ENCODE measurements at regions not wholly inside any gene's neighbourhood (a gene's known extent, or its start where the extent isn't known, plus 50 kb on each side); places are given as distances from the start of the nearest gene placed in this dataset.
"Not testable (repeated sequence)": the region's sequence is repeated elsewhere in the genome, so short reads cannot be mapped to it uniquely, and the experiment has no call there.

DNA sequence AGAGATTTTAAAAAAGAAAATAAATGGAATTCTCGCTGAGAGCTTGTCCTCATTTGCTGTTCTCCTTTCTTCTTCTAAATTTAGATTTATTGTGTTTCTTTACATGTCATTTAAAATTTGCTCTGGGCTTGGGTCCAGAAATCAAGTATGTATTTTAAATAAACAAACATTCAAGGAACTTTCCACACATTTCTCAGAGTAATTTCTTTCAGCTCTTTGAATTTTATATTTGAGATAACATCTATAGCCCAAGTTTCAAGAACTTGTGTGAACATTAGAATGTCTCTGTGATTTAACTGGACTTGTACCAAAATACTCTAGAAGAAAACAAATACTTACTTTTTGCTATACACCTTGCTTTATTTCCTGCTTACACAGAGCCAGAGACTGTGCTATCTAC is 192.3 kb downstream of the TMEM200A start:
- DNase-seq: no peak

DNA sequence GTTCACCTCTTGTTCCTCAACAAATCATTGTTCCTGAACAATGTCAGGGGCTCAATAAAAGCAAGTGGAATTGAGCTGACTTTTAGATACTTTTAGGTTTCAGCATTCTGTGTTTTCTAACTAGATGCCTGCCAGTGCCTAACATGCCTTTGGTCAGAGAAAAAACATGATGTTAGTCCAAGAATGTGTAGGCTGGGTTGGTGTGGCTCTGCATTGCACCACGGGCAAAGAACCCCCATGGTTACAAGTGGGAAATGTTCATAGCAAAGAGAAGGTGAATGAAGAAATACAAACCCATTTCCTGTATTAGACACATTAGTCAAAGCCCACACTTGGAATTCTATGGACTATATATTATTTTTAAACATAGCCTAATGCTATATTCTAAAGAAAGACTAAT is 193.3 kb downstream of the TMEM200A start:
- DNase-seq: no peak

DNA sequence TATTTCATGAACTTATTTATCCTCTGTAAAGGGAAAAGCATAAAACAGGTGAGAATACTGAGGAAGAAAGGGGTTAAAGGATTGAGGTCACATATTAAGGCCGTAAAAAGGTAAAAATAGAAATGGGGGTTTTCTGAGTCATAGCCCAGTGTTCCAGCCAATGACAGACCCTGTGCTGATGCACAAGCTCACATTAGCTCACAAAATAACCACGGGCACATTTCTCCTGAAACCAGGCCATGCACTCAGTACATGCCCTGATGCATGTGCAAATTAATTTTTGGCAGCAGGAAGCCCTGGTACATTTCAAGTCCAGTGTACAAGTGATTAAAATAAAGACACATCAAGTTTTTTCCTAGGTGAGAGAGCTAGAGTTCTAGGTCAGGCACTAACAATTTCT is 194.4 kb downstream of the TMEM200A start:
- no peak for DNase-seq

DNA sequence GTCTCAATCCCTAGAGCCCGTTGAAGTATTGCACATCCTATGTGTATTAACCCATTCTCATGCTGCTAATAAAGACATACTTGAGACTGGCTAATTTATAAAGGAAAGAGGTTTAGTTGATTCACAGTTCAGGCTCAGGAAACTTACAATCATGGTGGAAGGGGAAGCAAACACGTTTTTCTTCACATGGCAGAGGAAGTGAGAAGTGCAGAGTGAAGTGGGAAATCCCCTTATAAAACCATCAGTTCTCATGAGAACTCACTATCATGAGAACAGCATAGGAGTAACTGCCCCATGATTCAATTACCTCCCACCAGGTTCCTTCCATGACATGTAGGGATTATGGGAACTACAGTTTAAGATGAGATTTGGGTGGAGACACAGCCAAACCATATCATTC is 195.3 kb downstream of the TMEM200A start:
- DNase-seq: not testable (repeated sequence)

DNA sequence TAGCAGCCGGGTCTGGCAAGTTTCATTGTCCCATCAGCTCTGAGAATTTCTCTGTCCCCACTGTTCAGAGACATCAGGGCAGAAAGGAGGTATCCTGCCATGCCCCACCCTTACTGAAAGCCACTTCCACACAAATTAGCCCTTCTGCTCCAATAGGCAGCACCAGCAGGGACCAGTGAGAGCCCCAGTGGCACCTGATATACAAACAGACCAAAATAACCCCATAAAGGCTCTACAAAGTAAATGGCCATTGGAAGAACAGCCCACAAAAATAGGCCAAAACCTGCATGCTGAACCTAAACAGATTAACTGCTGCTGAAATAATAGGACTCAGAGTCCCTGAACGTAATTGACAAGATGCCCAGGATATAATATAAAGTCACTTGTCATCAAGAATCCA is 199.9 kb downstream of the TMEM200A start:
- no peak for DNase-seq

DNA sequence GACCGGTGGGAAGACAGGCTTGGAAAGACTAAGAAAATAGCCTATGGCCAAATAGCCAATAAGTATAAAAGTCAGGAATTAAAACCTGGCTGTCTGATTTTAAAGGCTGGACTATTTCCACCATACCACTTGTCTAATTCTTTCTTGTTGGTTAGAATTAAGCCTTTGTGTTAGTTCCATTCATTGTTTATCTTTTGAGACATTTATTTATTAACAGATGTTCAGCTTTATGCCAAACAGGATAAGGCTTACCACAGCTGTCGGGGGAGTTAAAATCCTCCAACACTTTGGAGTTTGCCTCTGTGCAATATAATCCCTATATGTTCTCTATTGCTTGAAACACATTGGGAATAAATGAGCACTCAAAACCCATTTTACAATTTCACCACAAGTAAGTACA is 208.3 kb downstream of the TMEM200A start:
- DNase-seq: no peak

DNA sequence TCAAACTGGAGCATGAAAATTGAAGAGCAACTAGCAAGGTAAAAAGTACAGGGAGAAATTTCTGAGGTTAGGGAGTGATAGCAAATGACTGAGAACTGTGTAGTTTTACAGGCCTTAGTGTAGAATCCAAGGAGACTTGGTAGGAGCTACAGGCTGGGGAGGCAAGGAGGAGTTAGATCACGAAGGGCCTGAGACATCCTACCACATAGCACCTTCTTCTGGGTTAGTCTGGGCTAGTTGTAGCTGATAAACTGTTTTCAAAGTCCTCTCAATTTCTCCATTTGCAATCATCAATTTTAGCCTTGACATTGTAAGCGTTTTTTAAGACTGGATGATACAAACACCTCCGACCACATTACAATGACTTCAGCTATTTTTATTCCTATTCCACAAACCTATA is 209.7 kb downstream of the TMEM200A start:
- DNase-seq: no peak

DNA sequence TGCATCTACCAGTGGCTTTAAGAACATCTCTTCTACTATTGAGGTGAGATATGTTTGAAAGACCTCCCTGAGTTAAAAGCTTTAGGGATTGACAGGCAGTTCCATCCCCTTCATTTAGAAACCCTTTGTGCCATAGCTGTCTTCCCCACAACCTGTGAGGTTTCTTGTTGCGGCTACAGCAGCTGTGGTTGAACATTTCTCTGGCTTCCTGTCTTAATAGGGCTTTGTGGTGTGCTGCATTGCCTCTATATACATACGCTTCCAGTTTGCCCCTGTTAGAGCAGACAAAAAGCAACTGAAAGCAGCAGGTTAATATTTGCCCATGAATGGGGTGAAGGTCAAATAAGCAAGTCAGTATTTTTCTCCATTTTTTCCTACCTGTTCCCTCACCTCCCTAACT is 210.2 kb downstream of the TMEM200A start:
- DNase-seq: peak; percentile 28 to 37

DNA sequence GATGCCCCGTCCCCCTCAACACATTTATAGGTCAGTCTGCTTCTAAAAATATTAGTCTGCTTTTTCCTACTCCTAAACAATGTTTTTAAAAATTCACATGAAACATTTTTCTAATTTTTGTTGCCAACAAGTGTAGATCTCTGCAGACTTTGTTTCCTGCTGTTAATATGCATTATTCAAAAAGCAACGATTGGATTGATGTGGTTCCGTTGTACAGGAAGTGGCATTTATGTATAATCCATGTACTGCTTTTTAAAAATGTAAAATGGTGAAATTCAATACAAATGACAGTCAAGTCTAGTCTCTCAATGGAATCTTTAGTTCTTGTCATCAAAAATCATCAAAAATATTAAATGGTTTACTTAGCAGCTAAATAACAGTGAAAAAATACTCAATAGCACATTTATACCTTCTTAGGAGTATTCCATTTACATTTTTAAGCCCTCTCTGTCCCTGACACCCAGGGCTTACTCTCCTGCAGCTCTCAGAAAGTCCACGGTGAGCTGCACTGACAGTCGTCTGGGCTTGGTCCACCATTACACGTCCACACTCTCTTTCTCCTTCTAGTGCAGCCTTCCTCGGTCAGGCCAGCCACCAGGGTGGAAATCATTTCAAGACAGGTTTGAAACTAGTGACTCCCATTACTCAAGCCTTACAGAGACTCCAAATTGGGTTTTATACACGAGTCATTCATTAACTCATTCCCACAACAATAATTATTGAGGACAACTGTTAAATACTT is 211.5 kb downstream of the TMEM200A start:
- DNase-seq: no peak

DNA sequence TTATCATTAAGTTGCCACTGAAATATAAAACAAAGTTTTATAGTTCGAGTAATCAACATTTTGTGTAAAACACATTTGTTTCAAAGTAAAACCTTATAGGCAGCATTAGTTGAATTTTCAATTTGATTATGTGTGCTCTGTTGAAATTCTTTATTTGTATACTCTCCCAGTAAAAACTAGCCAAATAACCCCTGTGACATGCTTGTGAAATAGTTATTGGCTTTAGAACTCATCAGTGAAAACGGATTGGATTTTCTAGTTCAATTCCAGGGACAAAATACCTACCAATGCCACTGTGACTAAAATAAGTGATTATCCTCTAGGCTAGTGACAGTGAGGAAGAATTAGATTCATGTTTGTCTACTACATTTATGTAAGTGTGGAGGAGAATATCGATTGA is 212.9 kb downstream of the TMEM200A start:
- no peak for DNase-seq

DNA sequence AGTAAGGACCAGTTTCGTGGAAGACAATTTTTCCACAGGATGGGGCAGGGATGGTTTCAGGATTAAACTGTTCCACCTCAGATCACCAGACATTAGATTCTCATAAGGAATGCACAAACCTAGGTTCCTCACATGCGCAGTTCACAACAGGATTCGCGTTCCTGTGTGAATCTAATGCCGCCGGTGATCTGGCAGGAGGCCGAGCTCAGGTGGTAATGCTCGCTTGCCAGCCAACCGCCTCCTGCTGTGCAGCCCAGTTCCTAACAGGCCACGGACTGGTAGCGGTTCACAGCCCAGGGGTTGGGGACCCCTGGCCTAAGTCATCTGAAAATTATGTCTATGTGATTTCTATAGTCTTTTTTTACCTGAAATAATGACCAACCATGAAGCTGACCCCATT is 217.5 kb downstream of the TMEM200A start:
- DNase-seq: no peak

DNA sequence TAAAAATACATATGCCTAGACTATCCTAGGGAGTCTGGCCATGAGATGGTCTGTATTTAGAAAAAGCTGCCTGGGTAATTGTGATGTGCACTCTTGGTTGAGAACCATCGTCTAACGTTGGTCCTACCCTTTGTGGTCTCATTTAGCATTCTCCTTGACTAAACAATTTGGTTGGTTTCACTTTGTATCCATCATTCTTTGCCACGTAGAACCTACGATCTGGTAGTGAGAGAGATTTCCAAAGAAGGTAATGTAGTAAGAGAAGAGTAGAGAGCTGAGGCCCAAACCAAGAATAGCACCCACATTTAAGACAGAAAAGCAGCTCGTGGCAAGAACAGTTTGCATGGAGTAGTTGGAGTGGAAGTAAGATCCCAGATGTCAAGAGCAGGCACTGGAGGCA is 219.8 kb downstream of the TMEM200A start:
- DNase-seq: no peak

DNA sequence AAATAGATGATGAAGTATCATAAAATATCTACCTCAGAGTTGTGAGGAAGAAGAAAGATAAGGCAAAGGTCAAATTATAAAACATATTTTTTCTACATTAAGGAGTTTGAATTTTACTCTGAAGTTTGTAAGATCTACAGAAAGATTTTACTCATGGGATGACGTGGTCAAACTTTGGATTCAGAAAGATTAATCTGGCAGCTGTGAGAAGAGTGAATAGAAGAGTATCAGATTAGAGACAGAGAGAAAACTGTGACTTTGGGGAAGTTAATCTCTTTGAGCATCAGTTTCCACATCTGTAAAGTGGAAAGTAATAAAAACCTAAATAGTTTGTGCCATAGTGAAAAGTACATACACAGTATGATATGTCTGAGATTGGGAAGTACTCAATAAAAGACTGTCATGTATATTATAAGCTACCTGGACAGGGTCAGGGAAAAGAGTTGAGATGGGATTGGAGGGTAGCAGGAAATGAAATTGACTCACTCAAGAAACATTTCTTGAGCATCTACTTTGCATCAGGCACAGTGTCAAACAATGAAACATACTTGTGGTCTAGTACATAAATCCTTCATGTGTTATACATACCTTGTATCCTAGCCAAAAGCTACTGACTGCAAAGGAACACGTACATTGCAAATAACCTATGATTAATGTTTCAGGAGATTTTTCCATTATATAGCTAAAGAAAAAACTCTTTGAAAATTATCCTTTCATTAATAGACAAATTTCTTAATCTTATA is 222.1 kb downstream of the TMEM200A start:
- no peak for DNase-seq

DNA sequence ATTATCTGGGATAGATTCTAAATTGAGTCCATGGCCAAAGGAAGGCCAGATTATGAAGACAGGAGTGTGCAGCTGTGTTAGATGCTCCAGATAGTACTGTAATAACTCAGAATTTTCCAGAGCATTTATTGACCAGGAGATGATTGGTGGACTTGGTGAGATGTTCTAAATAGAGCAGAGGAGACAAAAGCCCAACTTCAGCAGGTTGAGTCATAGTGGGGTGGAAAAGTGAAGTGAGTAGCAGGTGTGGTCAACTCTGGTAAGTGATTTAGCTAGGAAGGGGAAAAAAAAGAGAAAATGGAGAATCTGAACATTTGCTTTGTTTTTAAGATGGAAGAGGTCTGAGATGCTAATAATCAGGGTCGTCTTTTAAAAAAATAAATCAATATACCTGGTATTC is 227.4 kb downstream of the TMEM200A start:
- no peak for DNase-seq

DNA sequence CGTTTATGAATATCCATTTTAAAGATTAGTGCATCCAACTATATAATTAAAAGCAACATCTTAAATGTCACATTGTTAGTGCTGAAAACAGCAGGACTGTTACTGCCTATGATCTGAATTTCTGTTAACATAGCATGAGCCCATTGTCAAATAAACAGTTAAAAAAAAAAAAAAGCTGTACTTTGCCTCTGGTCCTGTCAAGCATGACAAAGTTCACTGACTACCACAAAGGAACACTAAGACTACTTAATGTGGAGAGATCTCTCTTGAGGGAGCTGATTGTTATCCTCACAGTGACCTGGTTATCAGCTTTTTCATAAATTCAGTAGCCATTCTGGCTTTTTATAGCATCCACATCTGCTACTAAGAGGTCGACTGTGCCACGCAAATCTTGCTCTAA is 228.1 kb downstream of the TMEM200A start:
- no peak for DNase-seq

DNA sequence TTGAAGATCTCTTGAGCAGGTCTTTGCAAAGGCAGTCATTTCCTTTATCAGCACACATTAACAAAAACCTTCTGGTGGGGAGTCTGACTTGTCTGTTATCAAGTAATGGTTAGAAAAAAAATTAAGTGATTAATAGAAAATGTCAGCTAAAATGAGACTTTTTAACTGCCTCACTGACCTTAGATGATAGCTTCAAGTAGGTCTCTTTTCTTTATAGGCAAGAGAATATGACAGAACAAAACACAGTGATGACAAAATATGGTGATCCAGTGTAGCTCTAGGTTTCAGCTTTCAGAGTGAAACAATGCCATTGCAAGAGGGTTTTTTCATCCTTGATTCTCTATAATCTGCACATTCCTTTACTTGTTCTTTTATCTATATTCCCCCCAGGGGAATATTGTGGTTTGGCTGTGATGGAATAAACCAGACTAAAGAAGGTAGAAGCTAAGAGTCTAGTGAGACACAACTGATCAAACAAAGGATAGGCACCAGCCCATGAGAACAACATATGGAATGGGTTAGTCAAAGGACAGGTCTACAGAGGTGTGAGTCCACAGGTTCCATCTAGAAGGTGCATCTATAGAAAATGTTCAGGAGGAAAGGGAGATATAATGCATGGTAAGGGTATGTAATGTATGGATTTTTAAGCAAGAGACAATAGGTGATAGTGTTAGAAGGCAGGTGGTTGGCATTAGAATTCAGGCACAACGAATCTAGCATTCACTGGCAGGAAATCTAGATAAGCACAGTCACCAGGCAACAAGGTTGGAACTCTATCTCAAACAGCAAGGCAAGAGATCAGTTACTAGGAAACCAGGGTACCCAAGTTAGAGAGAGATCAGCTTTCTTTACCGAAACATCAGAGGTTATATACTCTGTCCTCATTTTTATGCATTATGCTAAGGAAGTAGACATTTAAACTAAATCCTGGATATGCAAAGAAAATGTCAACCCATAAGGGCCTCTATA is 228.9 kb upstream of the SMLR1 start:
- no peak for DNase-seq

DNA sequence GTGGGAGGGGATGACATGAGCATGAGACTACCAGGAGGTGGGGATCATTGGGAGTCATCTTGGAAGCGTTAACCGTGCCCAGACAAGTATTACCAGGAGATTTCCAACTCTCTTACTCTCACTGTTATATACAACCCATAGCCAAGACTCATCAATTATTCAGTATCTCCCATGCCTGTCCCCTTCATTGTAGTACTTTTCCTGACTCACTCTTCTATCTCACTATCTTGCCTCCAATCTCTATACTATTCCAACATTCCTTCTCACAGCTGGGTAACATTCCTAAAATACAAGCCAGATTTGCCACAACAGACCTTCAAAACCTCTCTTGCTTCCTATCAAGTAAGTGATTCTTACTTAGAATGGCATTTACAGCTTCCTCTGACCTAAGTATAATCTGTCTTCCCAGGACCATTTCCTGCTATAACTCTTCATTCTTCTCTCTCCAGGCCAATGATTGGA is 226.3 kb upstream of the SMLR1 start:
- DNase-seq: no peak

DNA sequence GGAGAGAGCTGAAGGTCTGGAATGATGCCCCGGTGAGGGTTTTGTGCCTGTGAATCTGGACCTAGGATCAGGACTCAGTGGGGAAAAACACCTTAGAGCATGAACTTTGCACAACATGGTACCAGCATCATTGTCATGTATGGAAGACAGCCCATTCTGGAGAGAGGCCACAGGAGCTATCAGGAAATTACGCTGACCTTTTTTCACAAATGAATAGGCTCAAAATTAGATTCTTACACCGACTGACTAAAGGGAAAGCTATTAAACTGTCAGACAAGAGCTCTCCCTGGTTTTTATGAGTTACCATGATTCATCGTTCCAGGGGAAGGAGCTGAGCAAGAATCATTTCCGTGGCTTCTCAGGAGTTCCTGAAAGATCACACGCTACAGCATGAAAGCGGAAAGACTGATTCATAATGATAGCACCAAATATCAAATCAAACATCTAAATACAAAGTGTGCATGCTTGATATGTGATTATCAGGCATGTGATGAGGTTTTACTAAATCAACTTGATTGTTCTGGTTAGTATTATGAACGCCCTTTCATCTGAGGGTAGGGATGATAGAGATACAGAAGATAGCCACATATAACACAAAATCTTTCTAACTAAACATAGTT is 224.9 kb upstream of the SMLR1 start:
- no peak for DNase-seq

DNA sequence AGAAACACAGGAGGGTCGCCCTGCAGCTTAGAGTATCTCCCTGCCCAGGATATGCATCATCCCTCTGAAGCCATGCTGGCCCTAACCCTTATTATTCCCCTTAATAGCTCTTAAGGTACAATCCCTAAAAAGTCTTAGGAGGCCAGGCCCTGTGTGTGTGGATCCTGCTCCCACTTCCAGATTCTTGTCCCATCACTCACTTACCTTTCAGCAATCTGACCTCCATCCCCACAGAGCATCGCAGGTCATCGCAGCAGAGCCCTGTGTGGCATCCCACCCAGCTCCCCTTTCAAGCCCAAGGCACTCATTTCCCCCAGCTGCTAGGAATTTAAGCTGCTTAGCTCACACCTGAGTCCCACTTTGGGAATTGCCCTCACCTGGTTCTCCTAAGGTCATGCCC is 223.8 kb upstream of the SMLR1 start:
- no peak for DNase-seq

DNA sequence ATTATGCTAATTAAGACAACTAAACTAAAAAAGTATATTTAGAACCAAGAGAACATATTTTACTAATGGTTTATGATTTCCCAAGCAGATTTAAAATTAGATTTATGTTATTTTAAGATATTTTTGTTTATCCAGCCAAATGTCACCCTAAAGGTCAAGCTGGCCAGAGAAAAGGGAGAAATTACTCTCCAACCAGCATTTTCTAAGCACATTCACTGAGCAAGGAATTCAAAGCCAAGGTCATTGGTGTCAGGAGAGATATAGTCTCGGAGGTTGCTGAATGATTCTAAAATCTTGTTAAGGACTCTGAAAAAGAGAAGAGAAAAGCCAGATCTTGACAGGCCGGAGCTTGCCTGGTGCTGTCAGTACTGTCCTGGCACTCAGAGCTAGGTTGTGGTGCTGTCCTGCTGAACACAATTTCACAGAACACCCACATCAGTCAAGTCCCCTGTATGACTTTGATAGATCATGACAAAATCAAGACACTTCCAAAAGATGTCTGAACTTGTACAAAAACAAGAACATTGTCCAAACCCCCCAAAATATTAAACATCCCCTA is 222.3 kb upstream of the SMLR1 start:
- no peak for DNase-seq

DNA sequence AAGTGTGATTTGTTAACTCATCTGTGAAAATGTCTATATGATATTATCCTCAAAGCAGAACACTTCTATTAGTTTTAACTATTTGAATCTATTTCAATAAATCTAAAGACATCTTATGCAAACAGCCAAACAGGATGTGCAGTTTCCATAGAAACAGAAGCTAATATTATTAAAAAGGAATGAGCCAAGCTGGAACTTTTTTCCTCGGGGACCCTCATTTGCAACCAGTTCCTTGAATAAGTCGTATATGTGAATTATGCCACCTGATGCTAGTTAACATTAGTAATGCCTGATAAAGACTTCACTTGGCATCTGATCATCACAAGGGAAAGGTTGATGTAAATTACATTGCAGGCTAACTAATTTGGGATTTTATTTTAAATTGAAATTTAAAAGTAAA is 216.9 kb upstream of the SMLR1 start:
- no peak for DNase-seq

DNA sequence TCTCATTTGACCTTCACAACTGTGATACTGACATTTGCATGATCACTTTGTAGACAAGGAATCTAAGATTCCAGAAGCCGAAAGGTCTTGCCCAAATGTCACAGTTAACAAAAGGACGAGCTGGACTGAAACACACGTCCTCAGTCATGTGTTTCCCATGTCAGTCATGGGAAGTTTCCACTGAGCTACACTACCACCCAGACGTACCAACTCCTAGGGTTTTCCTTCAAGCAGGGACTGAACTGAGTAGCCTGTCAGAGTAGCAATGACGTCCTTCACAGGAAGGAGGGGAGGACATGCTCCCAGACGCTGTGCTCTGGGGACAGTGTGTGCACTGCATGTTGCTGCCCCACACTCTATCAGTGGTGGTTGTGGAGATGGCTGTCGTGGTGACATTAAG is 215.8 kb upstream of the SMLR1 start:
- DNase-seq: no peak

DNA sequence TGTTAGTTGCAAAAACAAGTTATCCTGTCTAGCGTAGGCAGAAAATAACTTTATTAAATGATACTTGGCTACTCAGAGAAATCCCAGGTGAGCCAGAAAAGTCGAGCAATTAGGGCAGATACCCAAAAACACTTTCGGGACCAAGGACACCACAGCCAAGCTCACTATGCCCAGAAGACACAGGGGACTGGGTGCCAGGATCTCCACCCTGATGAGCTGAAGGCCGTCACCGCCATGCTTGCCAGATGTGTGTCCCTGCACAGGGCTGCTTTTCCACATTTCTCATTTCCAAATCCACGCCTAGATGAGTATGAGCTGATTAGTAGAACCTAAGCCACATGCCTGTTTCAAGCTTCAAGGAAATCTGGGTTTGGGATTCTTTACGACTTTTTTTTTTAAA is 214.0 kb upstream of the SMLR1 start:
- no peak for DNase-seq

Data from Kasumi-1 (cell line).